WTC11 (cell line): ENCODE measurements at regions not wholly inside any gene's neighbourhood (a gene's known extent, or its start where the extent isn't known, plus 50 kb on each side); places are given as distances from the start of the nearest gene placed in this dataset.

ENCODE experiments used
- CREB1 ChIP-seq: sonication (generic); formaldehyde crosslinking; IDR thresholded peaks from 2 replicates; pipeline ENCODE4 v1.8.0; 2023; ENCODE audit warnings: mild to moderate bottlenecking, missing genetic modification reagents
- CTCF ChIP-seq: fragments of 200-600 bp; IDR thresholded peaks from 2 replicates; pipeline ENCODE4 v1.8.0; 2022; ENCODE audit warnings: antibody characterized with exemption
- E2F5 ChIP-seq: sonication (generic); formaldehyde crosslinking; IDR thresholded peaks from 2 replicates; pipeline ENCODE4 v1.8.1; 2022; ENCODE audit warnings: mild to moderate bottlenecking, moderate library complexity, missing genetic modification reagents
- ELF4 ChIP-seq: sonication (generic); formaldehyde crosslinking; IDR thresholded peaks from 2 replicates; pipeline ENCODE4 v1.8.1; 2022; ENCODE audit warnings: low read depth, mild to moderate bottlenecking, moderate library complexity, missing genetic modification reagents
- ESRRA ChIP-seq: sonication (generic); formaldehyde crosslinking; IDR thresholded peaks from 2 replicates; pipeline ENCODE4 v1.8.1; 2022; ENCODE audit warnings: mild to moderate bottlenecking, missing genetic modification reagents, borderline replicate concordance
- FOXP4 ChIP-seq: sonication (generic); formaldehyde crosslinking; IDR thresholded peaks from 2 replicates; pipeline ENCODE4 v1.8.0; 2022; ENCODE audit warnings: mild to moderate bottlenecking, missing genetic modification reagents
- JUN ChIP-seq: sonication (generic); formaldehyde crosslinking; IDR thresholded peaks from 2 replicates; pipeline ENCODE4 v1.8.0; 2023; ENCODE audit warnings: mild to moderate bottlenecking, missing genetic modification reagents
- MAX ChIP-seq: sonication (generic); formaldehyde crosslinking; IDR thresholded peaks from 2 replicates; pipeline ENCODE4 v1.8.0; 2022; ENCODE audit warnings: mild to moderate bottlenecking, missing genetic modification reagents
- NR2C2 ChIP-seq: sonication (generic); formaldehyde crosslinking; IDR thresholded peaks from 2 replicates; pipeline ENCODE4 v1.8.0; 2022; ENCODE audit warnings: mild to moderate bottlenecking, missing genetic modification reagents
- STAT6 ChIP-seq: sonication (generic); formaldehyde crosslinking; conservative IDR thresholded peaks from 2 replicates; pipeline ENCODE4 v1.8.1; 2023; ENCODE audit warnings: mild to moderate bottlenecking, low read depth, missing genetic modification reagents, moderate library complexity
- ZBTB21 ChIP-seq: sonication (generic); formaldehyde crosslinking; IDR thresholded peaks from 2 replicates; pipeline ENCODE4 v1.8.1; 2023; ENCODE audit warnings: mild to moderate bottlenecking, missing genetic modification reagents, borderline replicate concordance
- ZMAT4 ChIP-seq: fragments of 250-450 bp; sonication (Bioruptor Pico); IDR thresholded peaks from 2 replicates; pipeline ENCODE4 v1.9.0; 2021; ENCODE audit warnings: mild to moderate bottlenecking
- ZNF263 ChIP-seq: sonication (generic); formaldehyde crosslinking; IDR thresholded peaks from 2 replicates; pipeline ENCODE4 v1.8.1; 2022; ENCODE audit warnings: low read depth, mild to moderate bottlenecking, moderate library complexity, missing genetic modification reagents

- TF ChIP-seq CTCF (no peak), ZMAT4 (CRISPR knock-in tag) (no peak), CREB1 (CRISPR knock-in tag) (no peak), JUN (no peak), FOXP4 (CRISPR knock-in tag) (no peak), E2F5 (no peak), NR2C2 (CRISPR knock-in tag) (no peak), STAT6 (no peak), ZNF263 (CRISPR knock-in tag) (no peak), ZBTB21 (CRISPR knock-in tag) (no peak), ESRRA (CRISPR knock-in tag) (no peak), MAX (CRISPR knock-in tag) (no peak), ELF4 (CRISPR knock-in tag) (no peak)
Observed at GRCh38 chr6:113551168-113551567, 306.0 kb upstream of the MARCKS start.
